Testis (tissue), 2 donors: ENCODE measurements at regions not wholly inside any gene's neighbourhood (a gene's known extent, or its start where the extent isn't known, plus 50 kb on each side); places are given as distances from the start of the nearest gene placed in this dataset.

ENCODE experiments used
- DNase-seq: peaks from one replicate; pipeline ENCODE4 v3.0.0-alpha.2; 2019
- H3K27ac ChIP-seq, 2 donors: fragments of 200-600 bp; sonication (generic); one replicate each; pipeline ENCODE4 v1.5.1; 2019
- H3K27me3 ChIP-seq: fragments of 200-600 bp; sonication (generic); one replicate; pipeline ENCODE4 v1.5.1; 2019
- H3K36me3 ChIP-seq: fragments of 200-600 bp; sonication (generic); one replicate; pipeline ENCODE4 v1.5.1; 2017; ENCODE audit warnings: low read depth; ENCODE audit errors: missing control alignments
- H3K4me1 ChIP-seq: fragments of 200-600 bp; sonication (generic); one replicate; pipeline ENCODE4 v1.5.1; 2019
- H3K4me3 ChIP-seq, 2 donors: fragments of 200-600 bp; sonication (generic); one replicate each; pipeline ENCODE4 v1.5.1; 2017 to 2019
- H3K9me3 ChIP-seq: fragments of 200-600 bp; sonication (generic); one replicate; pipeline ENCODE4 v1.5.1; 2017
- POLR2A ChIP-seq: fragments of 450-650 bp; IDR thresholded peaks from one replicate; pipeline ENCODE4 v1.6.1; 2017; ENCODE audit warnings: antibody characterized with exemption, mild to moderate bottlenecking, moderate library complexity
- WGBS, 2 donors: methylation state at CpG; one replicate each; pipeline ENCODE4 v1.1.5; 2018; 5-methylcytosine and 5-hydroxymethylcytosine counted together
- intact Hi-C: fragments of 100-400 bp; cut with DNase I; formaldehyde crosslinking; loops from one replicate; pipeline ENCODE4 v1.15.1; 2023; ENCODE audit warnings: low total_unique reads
- TF ChIP-seq, protein P1 (sequence below), 3 experiments: fragments of 450-650 bp in 2 of 3; fragments of 200-600 bp in 1 of 3; sonication (generic) in 1 of 3; IDR thresholded peaks; one replicate each; pipeline ENCODE4 v1.5.1; 2016 to 2019; ENCODE audit warnings: antibody characterized with exemption in 3 of 3, mild to moderate bottlenecking in 2 of 3, moderate library complexity in 1 of 3

DNA sequence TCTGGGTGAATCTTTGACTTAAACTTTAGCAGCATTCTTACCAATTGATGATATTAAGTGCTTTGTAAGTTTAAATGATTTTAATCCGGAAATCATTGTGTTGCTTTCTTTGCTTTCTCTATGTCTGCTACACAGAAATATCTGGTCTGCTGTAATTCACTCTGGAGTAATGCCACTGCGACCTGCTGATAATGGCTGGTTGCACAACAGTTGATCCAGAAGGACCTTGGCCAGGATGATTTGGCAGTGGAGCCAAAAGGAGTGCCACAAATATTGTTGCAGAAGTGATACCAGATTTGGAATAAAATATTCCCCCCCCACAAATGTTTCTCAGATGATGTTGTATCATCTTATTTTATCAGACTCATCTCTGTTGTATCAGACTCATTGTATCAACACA lies 2063.9 kb downstream of the MRPL39 start:
- peak; percentile 28 for DNase-seq
- Histone ChIP-seq H3K4me1 (no peaks in the 10 kb centered on the region), H3K4me3 (no peak overlapping the region), H3K27me3 (no peaks in the 10 kb centered on the region), H3K27ac (no peak overlapping the region), H3K9me3 (no peaks in the 10 kb centered on the region), H3K36me3 (no peaks in the 10 kb centered on the region)
- TF ChIP-seq POLR2A = no peak
- TF ChIP-seq, protein P1, sequence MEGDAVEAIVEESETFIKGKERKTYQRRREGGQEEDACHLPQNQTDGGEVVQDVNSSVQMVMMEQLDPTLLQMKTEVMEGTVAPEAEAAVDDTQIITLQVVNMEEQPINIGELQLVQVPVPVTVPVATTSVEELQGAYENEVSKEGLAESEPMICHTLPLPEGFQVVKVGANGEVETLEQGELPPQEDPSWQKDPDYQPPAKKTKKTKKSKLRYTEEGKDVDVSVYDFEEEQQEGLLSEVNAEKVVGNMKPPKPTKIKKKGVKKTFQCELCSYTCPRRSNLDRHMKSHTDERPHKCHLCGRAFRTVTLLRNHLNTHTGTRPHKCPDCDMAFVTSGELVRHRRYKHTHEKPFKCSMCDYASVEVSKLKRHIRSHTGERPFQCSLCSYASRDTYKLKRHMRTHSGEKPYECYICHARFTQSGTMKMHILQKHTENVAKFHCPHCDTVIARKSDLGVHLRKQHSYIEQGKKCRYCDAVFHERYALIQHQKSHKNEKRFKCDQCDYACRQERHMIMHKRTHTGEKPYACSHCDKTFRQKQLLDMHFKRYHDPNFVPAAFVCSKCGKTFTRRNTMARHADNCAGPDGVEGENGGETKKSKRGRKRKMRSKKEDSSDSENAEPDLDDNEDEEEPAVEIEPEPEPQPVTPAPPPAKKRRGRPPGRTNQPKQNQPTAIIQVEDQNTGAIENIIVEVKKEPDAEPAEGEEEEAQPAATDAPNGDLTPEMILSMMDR (IDR thresholded peaks at IDR 0.05) = no peak
- WGBS, 2 donors = 61 to 63% methylated on average over 2 of the region's 2 CpGs
- intact Hi-C loops = no loop called here

DNA sequence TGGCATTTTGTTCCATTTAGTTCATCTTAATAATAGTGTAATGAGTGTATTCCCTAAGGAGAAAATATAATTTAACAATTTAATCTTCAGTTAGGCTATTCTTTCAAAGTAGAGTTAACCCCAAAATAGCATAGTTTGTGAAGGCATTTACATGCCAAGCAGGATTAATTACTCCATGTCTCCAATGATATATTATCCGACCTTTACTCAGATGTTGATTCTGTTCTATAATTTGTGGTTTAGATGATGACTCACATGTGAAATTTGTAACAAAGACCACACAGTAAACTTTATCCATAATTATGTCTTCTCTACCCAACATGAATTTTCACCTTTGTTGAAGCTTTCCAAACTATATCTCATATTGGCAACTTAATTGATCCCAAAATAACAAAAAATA lies 2065.2 kb downstream of the MRPL39 start:
- no peaks in the 10 kb centered on the region for H3K27me3 ChIP-seq
- H3K4me3 ChIP-seq = no peak overlapping the region
- intact Hi-C loops = no loop called here
- WGBS, 2 donors = 83 to 90% methylated on average over 1 of the region's 1 CpG
- TF ChIP-seq, protein P1 (IDR thresholded peaks at IDR 0.05) = no peak
- no peak for TF ChIP-seq POLR2A
- no peak overlapping the region for H3K27ac ChIP-seq
- no peaks in the 10 kb centered on the region for H3K4me1 ChIP-seq
- no peak for DNase-seq
- no peaks in the 10 kb centered on the region for H3K9me3 ChIP-seq
- no peaks in the 10 kb centered on the region for H3K36me3 ChIP-seq

DNA sequence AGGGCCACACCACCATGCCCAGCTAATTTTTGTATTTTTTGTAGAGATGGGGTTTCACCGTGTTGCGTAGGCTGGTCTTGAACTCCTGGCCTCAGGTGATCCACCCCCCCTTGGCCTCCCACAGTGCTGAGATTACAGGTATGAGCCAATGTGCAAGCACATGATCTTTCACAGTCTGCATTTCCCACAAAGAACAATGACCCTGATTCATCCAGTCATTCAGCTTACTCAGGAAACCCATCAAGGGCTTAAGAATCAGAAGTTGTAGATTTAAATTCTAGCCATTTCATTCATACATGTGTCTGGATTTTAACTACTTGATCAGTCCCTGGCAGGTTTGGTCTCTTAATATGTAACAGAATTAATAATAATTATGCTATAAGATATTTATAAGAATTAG lies 2065.7 kb downstream of the MRPL39 start:
- Histone ChIP-seq H3K36me3 (no peaks in the 10 kb centered on the region), H3K9me3 (no peaks in the 10 kb centered on the region), H3K4me1 (no peaks in the 10 kb centered on the region), H3K4me3 (no peak overlapping the region), H3K27ac (no peak overlapping the region), H3K27me3 (no peaks in the 10 kb centered on the region)
- DNase-seq = no peak
- intact Hi-C loops = no loop called here
- WGBS, 2 donors = 92 to 98% methylated on average over 2 of the region's 2 CpGs
- TF ChIP-seq, protein P1 (IDR thresholded peaks at IDR 0.05) = no peak
- TF ChIP-seq POLR2A = no peak

DNA sequence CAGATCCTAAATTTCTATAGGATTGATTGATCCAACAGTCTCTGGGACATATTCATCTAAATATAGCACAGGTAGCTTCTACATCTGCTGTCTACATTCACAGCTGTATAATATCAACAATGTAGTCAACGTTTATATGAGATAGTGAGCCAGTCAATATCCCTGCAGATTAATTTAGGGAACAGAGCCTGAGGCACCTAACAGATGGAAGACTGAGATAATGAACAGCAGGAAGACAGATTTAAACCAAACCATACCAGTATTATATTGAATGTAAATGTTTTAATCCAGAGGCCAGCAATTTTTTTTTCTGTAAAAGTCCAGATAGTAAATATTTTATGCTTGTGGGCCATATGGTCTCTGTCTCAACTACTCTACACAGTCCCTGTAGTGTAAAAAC lies 2072.4 kb downstream of the MRPL39 start:
- TF ChIP-seq POLR2A = no peak
- TF ChIP-seq, protein P1 (IDR thresholded peaks at IDR 0.05) = no peak
- Histone ChIP-seq H3K4me1 (no peaks in the 10 kb centered on the region), H3K36me3 (no peaks in the 10 kb centered on the region), H3K27me3 (no peaks in the 10 kb centered on the region), H3K9me3 (no peaks in the 10 kb centered on the region), H3K27ac (no peak overlapping the region), H3K4me3 (no peak overlapping the region)
- DNase-seq = no peak
- WGBS, 2 donors = 34 to 35% methylated on average over 1 of the region's 1 CpG
- intact Hi-C loops = no loop called here

DNA sequence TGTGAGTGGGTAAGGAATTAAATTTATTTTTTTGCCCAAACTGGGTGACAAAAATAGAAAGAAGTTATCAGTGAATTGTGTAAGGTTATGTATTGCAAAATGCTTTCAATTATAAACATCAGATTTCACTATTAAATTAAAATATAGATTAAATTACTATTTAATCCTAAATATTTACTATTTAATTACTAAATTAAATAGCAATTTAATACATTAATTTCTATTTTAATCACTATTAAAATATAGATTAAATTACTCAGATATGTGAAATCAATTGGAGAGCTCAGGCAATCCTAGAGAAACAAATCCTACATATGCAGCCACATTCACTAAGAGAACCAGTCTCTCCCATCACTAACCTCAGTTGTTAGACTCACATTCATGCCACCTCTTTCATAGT lies 2075.8 kb downstream of the MRPL39 start:
- H3K36me3 ChIP-seq = no peaks in the 10 kb centered on the region
- TF ChIP-seq, protein P1 (IDR thresholded peaks at IDR 0.05) = no peak
- TF ChIP-seq POLR2A = no peak
- no peak for DNase-seq
- no peak overlapping the region for H3K27ac ChIP-seq
- intact Hi-C loops = no loop called here
- no peaks in the 10 kb centered on the region for H3K9me3 ChIP-seq
- no peaks in the 10 kb centered on the region for H3K4me1 ChIP-seq
- no peaks in the 10 kb centered on the region for H3K27me3 ChIP-seq
- no peak overlapping the region for H3K4me3 ChIP-seq
